Inflammatory macrophage treated with lipopolysaccharide for 1 hour (primary cell): ENCODE measurements at regions not wholly inside any gene's neighbourhood (a gene's known extent, or its start where the extent isn't known, plus 50 kb on each side); places are given as distances from the start of the nearest gene placed in this dataset.
"Not testable (repeated sequence)": the region's sequence is repeated elsewhere in the genome, so short reads cannot be mapped to it uniquely, and the experiment has no call there.

ENCODE experiments used
- DNase-seq, 2 donors: peaks; one replicate each; pipeline ENCODE4 v3.0.0-alpha.2; 2020 to 2022

DNA sequence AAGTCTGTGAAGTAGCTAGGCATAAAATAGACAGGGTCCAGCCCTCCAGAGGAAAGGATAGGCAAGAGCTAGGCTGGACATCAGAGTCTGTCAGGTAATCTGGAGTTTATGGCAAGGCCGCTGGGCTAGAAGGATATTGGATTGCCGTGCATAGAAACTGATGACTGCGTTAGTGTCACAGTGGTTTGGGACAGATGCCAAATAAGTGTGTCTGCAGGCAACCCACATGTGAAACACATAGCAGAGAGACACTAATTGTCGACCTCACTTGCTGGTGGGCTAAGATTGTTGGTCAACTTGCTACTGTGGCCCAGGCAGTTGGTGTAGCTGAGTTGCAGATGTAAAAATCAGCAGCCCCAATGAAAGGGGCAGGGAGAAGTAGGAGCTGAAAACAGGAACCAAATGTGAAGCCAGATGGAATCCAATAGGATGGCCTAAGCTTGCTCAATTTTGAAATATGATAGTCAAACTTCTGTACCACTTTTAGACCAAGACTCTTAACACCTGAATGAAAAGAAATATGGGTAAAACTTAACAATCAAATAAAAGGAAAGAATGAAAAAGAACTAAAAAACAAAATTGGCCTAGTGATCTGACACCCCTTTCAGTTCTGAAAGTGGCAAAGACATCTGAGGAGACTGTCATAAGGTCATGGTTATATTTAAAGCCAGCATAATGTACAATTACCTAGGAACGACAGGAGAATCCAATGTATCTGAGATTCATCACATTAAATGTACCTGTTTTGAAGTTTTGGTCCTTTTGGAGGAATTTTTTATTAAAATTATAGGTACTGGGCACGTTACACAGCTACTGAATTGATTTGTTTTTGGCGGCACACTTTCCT is 243.3 kb upstream of the ACTBL2 start:
- no peak for DNase-seq

DNA sequence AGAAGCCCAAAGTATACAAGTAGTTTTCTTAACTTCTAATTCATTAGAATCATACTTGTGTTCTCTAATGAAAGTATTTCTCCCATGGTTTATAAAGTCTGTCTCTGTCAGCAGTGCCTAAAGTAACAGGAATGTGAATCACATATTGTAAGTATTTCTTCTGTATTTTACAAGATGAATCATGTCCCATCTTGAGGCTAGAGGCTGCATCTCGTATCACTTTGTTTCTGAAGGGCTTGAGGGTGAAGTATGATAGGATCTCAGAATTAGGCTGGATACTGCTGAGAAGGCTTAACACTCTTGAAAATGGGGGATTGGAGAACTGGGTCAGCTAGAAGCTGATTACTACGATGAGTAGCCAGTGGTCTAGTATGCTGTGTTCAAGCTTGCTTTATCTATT is 242.2 kb upstream of the ACTBL2 start:
- DNase-seq, result no peak

DNA sequence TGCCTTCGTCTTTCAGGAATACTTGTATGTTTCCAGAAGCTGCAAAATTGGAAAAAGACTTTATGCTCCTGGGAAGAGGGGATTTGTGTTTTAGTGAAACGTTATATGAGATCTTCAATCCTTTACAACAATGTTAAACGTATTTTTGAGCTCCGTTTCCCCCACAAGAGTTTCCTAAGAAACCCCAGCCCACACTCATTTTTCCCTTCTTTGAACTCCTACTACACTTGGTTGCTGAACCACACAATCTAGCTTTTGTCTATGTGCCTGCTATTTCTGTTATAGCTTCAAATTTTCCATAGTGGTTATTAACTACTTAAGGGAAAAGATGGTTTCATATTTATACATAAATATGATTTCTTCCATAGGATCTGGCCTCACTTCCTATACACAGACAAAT is 238.6 kb upstream of the ACTBL2 start:
- no peak for DNase-seq

DNA sequence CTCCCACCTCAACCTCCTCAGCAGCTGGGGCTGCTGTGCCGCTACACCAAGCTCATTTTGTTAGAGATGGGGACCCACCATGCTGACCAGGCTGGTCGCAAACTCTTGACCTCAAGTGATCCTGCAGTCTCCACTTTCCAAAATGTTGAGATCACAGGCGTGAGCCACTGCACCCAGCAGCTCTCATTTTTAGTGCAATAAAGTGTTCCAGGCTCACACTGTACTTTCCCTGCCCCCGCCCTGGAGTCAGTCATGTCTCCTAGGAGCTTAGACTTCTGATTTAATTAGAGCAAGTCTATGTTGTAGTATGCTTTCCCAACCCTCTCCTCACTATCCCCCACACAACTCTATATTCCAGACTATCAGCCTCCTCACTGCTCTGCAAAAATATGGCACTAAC is 238.0 kb upstream of the ACTBL2 start:
- DNase-seq, result no peak

DNA sequence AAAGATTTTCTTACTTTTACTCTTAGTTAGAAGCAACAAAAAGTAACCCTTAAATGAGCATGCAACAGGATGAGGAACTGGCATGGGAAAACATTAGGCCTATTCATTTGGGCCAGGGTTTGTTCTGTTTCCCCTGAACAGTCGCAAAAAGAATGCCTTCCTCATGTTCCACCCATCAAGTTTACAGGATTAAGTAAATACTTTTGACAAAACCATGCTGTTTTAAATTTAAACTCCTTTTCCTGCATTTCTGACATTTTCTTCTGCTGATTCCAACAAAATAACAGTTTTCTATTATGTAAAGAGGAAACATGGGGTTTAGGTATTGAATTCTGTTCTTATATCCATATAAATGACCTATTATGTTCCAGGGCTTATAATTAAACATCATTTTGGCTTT is 236.6 kb upstream of the ACTBL2 start:
- no peak for DNase-seq

DNA sequence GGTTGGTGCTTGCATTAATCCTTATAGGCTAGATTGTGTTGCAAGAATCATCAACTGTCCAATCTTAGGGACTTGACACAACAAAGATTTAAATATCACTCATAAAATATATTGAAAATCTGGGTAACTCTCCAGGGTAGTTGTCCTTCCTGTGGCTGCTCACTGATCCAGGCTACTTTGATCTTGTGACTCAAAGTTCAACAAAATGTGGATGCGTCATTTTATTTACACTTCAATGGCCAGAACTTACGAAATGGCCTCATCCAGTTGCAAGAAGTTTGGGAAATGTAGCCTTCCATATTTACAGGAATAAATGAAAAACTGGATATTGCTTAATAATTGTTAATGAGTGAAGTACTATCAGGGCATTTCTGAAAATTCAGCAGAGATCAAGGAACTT is 235.5 kb upstream of the ACTBL2 start:
- DNase-seq, result no peak

DNA sequence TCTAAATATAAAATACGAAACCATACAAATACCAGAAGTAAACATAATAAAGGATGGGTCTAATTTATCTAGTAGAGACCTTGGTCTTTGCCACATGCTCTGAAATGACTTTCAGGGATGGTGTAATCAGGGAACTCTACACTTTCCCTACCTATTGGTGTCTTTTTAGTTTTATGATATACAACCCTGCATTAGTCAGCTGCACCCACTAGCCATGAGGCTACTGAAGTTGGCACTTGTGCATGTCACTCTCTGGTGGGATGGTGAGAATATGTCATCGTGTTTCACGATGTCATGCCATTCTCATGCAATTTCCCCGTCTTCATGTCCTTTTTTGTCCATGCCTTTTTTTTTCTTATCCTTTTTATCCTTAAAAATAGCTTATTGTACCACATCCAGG is 234.9 kb upstream of the ACTBL2 start:
- DNase-seq, result no peak

DNA sequence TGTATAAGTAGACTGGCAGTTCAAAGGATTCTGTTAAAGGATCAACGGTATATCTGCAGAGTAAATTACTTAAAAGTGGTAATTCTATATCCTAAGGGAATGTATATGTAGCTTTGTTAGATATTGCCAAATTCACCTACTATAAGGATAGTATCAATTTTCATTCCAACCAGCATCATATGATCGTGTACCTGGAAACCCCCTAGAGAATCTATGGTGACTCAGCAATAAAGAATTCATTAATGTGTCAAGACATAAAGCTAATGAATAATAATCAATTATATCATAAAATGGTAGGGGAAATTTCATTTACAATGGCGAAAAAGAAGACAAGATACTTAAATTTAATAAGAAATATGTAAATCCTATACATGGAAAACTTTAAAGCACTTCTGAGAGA is 234.1 kb upstream of the ACTBL2 start:
- no peak for DNase-seq

DNA sequence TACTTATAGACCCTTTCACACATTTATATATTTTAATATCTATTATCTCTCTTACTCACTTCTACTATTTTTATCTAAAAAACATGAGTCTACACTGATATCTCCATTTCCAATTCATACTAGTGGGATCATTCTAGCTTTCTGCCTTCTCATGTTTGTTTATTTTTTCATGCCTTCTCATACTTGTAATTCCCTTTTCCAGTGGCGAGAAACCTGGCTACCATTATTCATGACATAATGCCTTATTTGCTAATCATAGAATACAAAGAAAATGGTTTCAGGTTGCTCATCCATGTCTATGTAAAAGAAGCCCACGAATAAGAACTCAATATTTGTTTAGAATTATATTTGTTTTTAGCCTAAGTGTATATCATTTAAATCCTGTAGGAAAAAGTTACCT is 232.7 kb upstream of the ACTBL2 start:
- no peak for DNase-seq

DNA sequence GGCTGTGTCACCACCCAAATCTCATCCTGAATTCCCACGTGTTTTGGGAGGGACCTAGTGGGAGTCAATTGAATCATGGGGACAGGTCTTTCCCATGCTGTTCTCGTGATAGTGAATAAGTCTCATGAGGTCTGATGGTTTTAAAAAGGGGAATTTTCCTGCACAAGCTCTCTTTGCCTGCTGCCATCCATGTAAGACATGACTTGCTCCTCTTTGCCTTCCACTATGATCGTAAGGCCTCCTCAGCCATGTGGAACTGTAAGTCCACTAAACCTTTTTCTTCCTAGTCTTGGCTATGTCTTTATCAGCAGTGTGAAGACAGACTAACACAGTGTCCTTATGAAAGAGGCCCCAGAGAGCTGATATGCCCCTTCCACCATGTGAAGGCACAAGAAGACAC is 230.9 kb upstream of the ACTBL2 start:
- DNase-seq, result not testable (repeated sequence)

DNA sequence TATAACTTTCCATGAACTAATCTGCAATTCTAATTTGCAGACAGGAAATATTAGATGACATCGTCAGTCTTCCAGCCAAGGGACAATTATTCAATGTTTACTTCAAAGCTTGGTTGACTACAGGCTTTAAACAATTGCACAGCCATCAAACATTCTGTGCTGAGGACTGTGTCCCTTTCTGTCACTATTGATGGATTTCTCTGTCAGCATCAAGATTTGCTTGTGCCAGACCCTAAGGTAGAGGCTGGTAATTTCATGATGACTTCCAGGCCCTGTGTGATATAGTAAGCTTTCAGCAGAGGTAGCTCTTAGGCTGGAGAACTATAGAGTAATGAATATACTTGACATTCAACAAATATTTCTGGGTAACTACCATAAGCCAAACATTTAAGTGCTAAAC is 229.3 kb upstream of the ACTBL2 start:
- no peak for DNase-seq

DNA sequence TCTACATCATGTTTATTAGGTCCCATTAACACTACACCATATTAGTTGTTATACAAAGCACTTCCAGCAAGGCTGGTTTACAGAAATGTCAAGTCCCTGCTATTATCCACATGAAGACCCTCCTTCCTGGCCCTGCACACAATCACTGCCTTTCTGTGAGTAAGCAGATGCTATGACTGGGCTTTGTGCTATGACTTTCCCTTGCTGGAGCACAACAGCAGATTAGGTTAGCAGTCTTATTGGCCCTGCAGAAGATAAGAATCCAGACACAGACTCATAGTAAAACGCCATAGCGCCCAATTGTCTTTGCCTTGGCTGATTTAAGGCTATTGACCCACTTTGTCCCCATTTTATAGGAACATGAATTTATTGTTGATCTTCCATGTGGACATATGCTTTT is 228.9 kb upstream of the ACTBL2 start:
- DNase-seq, result no peak

DNA sequence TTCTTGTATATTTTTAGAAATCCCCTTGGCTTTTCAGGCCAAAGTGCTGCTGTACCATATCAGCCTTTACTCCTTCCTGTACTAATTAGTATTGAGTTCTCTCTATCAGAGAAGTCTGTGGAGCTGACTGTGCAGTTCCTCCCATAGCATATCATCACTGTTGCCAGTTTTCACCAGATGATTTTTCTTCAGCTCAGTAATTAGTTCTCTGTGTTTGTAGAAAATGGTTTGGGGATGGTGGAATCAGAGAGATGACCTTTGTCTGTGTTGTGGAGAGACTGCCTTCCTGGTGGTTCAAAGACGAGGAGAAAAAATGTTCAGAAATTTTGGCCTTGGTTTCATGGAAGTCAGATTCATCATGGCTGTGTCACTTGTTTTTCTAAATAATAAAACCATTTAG is 227.5 kb upstream of the ACTBL2 start:
- no peak for DNase-seq

DNA sequence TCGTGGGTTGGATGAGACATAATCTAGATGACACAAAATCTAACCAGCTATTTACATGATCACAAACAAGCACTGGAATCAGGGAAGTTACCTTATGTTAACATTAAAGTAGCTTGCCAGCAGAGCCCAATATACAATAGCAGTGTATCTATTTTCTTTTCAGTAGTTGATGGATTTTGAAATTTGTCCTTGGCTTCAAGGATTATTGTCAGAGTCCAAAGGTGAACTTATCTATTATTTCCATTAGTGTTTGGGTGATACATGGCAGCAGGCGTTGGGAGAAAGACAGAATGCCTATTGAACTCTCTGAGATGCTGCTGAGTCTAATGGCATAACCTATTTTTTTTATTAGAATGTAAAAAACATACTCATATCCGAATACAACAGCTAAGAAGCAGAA is 223.2 kb upstream of the ACTBL2 start:
- no peak for DNase-seq

DNA sequence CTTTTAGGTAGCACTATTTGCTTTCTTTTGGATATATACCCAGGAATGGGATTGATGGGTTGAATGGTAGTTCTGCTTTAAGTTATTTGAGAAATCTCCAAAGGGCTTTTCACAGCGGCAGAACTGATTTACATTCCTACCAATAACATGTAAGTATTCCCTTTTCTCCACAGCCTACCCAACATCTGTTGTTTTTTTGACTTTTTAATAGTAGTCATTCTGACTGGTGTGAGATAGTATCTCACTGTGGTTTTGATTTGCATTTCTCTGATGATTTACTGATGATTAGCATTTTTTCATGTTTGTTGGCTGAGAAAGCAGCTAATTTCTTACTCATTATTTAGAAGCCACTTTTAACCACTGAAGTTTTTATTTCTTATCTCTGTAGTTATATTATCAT is 221.1 kb upstream of the ACTBL2 start:
- no peak for DNase-seq

DNA sequence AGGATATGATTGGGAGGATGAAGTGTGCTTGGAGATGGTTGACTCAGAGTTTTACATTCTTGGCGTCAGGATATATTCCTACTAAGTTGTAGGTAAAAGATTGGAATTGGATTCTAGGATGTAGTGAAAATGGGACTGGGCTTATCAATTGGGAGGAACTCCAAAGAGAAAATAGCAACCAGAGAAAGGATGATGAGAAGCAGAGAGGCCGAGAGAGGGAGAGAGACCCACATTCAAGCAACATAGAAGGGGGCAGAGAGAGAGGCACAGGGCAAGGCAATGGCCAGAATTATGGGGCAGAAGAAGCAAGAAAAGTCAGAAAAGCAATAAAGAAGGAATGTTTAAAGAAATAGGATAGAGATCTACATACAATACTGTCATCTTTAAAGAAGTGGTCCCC is 217.9 kb upstream of the ACTBL2 start:
- DNase-seq, result no peak

DNA sequence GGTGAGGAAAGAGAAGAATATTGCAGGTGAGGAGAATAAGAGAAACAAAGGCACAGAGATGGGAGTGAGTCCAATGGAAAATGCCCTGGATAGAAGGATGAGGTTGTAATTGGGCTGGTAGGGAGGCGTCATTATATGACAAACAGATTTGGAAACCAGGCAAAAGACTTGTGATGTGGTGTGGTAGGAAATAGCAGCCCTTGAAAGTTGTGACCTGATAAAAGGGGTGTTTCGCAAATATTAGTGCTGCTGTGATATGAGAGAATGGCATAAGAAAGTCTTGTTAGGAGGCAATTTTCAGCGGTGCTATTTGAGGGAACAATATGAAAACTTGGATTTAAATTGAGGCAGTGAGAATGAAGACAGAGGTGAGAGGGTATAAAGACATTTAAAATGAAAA is 217.5 kb upstream of the ACTBL2 start:
- DNase-seq, result no peak

DNA sequence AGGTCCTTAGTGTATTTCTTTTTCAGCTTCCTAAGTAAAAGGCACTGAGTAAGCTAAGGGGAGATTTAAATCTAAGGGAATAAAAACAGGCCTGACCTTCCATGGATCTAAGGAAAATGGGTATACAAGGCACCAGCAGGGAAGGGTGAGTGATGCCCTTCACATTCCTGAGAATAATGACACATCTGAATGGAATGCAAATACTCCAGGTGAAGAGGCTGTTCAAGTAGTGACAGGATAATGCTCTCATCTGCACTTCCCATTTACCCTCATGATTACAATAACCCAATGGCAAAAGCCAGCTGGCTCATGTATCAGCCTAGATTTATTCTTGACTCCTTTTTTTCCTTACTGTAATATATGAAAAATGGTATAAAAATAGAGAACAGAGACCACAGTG is 216.2 kb upstream of the ACTBL2 start:
- DNase-seq, result no peak

DNA sequence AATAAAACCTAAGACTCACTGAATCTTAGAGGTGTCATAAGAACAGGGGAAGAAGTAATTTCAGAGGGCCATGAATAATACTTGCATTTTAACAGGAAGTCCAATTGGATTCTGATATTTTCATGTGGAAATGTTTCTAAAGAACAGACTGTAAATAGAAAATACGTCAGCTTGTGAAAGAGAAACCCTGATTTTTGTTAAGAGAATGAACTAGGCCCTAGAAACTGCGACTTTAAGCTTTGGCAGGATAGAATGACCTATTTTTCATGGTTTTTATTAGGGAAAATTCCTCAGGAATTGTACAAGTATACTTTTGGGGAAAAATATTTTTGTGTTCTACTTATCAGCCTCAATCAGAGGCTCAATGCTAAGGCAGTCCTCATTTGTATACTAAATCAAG is 215.5 kb upstream of the ACTBL2 start:
- no peak for DNase-seq

DNA sequence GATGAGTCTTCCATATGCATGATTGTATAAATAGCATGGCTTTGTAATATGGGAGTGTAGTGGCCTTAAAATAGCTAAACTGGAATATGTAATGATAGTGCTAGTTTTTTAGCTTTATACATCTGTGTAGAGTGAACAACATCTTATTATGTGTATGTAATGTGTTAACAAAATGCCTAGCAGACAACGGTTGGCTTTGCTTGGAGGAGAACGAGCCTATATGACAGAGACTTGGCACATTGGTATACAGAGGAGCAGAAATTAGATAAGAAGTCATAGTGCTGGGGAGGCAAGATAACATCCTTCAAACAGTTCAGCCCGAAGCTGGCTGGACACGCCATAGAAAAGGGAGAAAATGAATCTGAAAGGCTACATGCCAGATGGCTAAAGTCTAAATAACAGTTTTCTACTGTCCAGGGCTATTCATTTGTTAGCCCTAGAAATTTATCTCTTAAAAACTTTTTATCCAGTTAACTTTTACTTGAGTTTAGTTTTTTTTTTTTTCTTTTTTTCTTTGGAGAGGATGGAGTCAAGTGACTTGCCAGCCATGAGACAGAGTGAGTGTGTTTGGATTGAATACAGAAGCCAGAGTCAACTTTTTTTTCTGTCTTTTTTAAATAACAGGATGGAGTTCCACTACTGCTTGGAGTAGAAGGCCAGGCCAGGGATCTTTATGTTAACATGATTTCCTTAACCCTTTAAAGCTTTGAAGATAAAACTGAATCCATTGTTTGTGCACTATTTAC is 214.4 kb upstream of the ACTBL2 start:
- no peak for DNase-seq

DNA sequence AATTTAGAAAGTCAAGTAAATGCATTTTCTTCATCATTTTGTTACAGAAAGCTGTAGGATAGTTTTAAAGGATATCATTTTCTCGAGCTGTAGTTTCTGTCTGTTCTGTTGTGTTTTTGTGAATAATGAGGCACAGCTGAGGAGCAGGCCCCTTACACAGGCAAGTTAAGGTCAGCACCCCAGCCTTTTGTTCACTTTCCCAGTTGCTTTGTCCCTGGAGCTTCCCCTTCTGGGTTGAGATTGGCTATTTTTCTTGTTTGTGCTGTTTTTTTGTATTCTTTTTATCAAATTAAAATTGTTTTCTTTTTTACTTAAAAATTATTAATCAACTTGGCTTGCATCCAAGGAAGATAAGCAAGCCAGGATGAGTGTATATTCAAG is 213.8 kb upstream of the ACTBL2 start:
- no peak for DNase-seq

DNA sequence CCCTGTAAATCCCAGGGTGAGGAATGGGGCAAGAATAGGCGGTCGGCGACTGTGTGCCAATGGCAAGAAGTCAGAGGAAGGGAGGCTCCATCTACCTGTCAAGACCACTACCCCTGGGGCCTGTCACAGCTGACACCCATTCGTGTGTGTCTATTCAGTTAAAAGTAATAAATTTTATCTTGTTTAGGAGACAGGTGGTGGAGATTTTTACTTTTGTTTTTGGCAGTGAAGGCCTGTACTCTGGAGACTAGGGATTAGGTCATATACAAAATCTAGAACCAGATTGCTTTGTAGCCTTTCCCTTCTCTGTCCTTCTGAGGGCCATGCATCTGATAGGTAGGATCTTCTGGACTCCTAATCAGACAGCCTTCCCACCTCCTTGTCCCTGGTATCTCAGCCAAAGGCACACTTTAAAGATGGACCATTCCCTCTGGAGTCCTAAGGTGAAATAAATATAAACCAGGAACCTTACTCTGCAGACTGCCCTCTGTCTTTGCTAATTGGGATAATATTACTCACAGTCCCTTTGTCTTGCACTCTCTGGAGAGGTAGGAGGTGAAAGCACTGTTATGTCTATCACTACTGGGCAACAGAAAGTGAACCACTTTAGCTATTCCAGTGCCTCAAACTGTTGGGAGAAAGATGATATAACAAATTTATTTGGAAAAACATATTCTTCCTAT is 213.2 kb upstream of the ACTBL2 start:
- no peak for DNase-seq

DNA sequence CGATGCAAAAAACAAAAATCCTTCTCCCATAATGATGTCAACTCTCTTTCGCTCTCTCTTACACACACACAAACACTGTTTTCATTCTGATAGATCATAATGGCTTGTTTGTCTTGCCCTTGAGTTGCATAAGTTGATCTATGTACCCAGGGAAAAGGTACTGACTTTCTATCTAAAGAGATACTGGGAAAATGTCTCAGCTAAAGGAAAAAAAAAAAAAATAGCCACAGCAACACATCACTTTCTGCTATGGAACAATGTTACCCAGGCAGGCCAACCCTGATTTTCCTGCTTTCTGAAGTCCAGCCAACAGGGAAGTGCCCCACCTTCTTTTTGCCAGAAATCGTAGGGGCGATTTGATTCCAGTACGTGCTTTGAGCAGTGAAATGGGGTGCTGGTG is 212.6 kb upstream of the ACTBL2 start:
- DNase-seq, result no peak
